ENCODE measurements at regions not wholly inside any gene's neighbourhood (a gene's known extent, or its start where the extent isn't known, plus 50 kb on each side); places are given as distances from the start of the nearest gene placed in this dataset.

- no peak overlapping the region for H3K4me3 Mint-ChIP-seq (ENCODE audit: unreplicated experiment)
- H3K36me3 Mint-ChIP-seq (ENCODE audit: low read depth): peaks cover 11% of the 10 kb centered on the region
- H3K4me1 Mint-ChIP-seq (ENCODE audit: low read depth): no peaks in the 10 kb centered on the region
- peaks cover 26% of the 10 kb centered on the region for H3K9me3 Mint-ChIP-seq (ENCODE audit: low read depth)
- TF ChIP-seq CTCF (IDR thresholded peaks at IDR 0.05): no peak
- no peak for DNase-seq (ENCODE audit: low spot score)
- no peaks in the 10 kb centered on the region for H3K27me3 Mint-ChIP-seq (ENCODE audit: low read depth)
- H3K27ac Mint-ChIP-seq (ENCODE audit: unreplicated experiment): no peak overlapping the region
Observed at GRCh38 chr2:144307711-144308110, 212.2 kb downstream of the ZEB2 start.

GRCh38 chr2:144304202-144304601, 215.7 kb downstream of the ZEB2 start:
- no peak for DNase-seq (ENCODE audit: low spot score)
- TF ChIP-seq CTCF (IDR thresholded peaks at IDR 0.05): no peak
- Mint-ChIP-seq H3K4me3 (ENCODE audit: unreplicated experiment) (no peak overlapping the region), H3K36me3 (ENCODE audit: low read depth) (peaks cover 4% of the 10 kb centered on the region), H3K27ac (ENCODE audit: unreplicated experiment) (no peak overlapping the region), H3K4me1 (ENCODE audit: low read depth) (no peaks in the 10 kb centered on the region), H3K27me3 (ENCODE audit: low read depth) (no peaks in the 10 kb centered on the region), H3K9me3 (ENCODE audit: low read depth) (peaks cover 16% of the 10 kb centered on the region)

- Mint-ChIP-seq H3K9me3 (ENCODE audit: low read depth) (peaks cover 3% of the 10 kb centered on the region), H3K36me3 (ENCODE audit: low read depth) (peaks cover 2% of the 10 kb centered on the region), H3K27me3 (ENCODE audit: low read depth) (no peaks in the 10 kb centered on the region), H3K4me1 (ENCODE audit: low read depth) (no peaks in the 10 kb centered on the region), H3K4me3 (ENCODE audit: unreplicated experiment) (no peak overlapping the region), H3K27ac (ENCODE audit: unreplicated experiment) (no peak overlapping the region)
- no peak for TF ChIP-seq CTCF (IDR thresholded peaks at IDR 0.05)
- no peak for DNase-seq (ENCODE audit: low spot score)
Observed at GRCh38 chr2:144300632-144301031, 219.3 kb downstream of the ZEB2 start.

GRCh38 chr2:144290276-144290675, 229.6 kb downstream of the ZEB2 start:
- Mint-ChIP-seq H3K36me3 (ENCODE audit: low read depth) (peaks cover 8% of the 10 kb centered on the region), H3K27me3 (ENCODE audit: low read depth) (no peaks in the 10 kb centered on the region), H3K9me3 (ENCODE audit: low read depth) (peaks cover 8% of the 10 kb centered on the region), H3K4me1 (ENCODE audit: low read depth) (peaks cover 14% of the 10 kb centered on the region), H3K27ac (ENCODE audit: unreplicated experiment) (no peak overlapping the region), H3K4me3 (ENCODE audit: unreplicated experiment) (no peak overlapping the region)
- DNase-seq (ENCODE audit: low spot score): no peak
- no peak for TF ChIP-seq CTCF (IDR thresholded peaks at IDR 0.05)

GRCh38 chr2:144288438-144288837, 231.5 kb downstream of the ZEB2 start:
- H3K4me3 Mint-ChIP-seq (ENCODE audit: unreplicated experiment): no peak overlapping the region
- peaks cover 8% of the 10 kb centered on the region for H3K9me3 Mint-ChIP-seq (ENCODE audit: low read depth)
- no peaks in the 10 kb centered on the region for H3K27me3 Mint-ChIP-seq (ENCODE audit: low read depth)
- peaks cover 8% of the 10 kb centered on the region for H3K36me3 Mint-ChIP-seq (ENCODE audit: low read depth)
- H3K4me1 Mint-ChIP-seq (ENCODE audit: low read depth): peaks cover 14% of the 10 kb centered on the region
- no peak for DNase-seq (ENCODE audit: low spot score)
- peak overlapping the region; percentile 75 for H3K27ac Mint-ChIP-seq (ENCODE audit: unreplicated experiment)
- no peak for TF ChIP-seq CTCF (IDR thresholded peaks at IDR 0.05)

Data from chondrocyte (in vitro differentiated cells).